GM18867 (cell line): ENCODE measurements at regions not wholly inside any gene's neighbourhood (a gene's known extent, or its start where the extent isn't known, plus 50 kb on each side); places are given as distances from the start of the nearest gene placed in this dataset.
A peak's percentile ranks its signal among the peaks of the same experiment; 100 is the strongest.
"Not testable (repeated sequence)": the region's sequence is repeated elsewhere in the genome, so short reads cannot be mapped to it uniquely, and the experiment has no call there.

ENCODE experiments used
- ATAC-seq: cut with Tn5 transposase; IDR thresholded peaks from one replicate; pipeline ENCODE4 v1.9.1; 2021; ENCODE audit warnings: mild to moderate bottlenecking, moderate library complexity; ENCODE audit not compliant: unreplicated experiment

GRCh38 chr4:131509521-131509920, 1639.6 kb upstream of the PCDH10 start:
- no peak for ATAC-seq

DNA sequence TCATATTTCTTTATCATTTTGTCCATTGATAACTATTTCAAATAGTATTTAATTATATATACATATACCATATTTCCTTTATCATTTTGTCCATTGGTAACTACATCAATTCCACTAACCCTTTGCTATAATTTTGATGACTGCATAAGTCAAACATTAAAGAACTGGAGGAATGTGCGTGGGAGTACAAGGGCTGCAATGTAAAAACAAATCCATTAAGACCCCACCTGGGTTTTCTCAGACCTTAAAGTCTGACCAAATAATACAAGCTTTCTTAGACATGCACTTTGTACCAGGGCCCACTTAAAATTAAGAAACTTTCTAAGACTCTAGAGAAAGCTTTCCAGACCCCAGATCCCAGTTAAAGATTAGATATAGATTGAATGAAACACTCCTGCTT, 1622.4 kb upstream of the PCDH10 start:
- ATAC-seq, result no peak

DNA sequence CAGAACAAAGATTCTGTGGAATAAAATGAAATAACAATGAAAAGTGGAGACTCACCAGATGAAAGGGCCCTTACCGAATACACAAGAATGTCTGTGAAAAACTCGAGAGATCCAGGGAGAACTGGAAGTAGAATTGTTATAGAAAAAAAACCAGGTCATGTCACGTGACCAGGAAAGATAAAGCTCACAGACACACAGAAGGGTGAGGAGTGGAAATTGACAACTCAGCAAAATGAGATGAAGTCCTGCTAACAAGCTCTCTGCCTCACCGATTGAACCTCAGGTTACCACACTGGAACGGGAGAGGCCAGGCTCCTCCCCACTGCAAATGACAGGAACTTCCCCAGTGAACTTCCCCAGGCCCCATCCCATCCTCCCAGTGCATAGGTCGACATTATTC, 1618.0 kb upstream of the PCDH10 start:
- ATAC-seq, result no peak

DNA sequence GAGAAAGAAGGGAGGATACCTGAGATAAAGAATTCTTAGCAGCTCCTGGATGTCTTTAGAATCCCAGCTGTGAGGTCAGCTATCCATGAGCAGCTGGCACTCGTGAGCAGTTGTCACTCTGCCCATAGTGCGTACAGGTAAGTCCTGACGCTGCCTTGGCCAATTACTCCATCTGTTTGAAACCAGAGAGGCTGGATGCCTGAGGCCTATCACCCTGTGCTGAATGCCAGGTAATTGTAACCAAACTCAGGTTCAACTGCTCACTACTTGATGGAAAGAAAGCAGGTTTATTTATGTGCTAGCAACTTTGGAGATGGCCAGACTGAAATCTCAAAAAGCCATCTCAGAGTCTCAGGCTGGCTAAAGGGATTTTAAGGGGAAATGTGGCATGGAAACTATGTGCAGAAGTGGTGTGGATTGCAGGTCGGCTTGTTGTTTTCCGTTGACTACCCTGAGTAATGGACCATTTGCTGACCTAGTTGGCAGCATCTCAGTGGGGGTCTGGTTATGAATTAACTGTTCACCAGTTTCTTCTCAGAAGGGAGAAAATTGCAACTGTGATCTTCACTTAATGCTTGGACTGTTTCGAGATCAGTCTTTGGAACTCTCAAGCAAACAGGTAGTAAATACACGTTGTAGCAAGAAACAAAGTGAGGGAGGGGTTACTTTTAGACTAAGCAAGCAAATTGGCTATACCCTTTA, 1614.0 kb upstream of the PCDH10 start:
- ATAC-seq, result no peak

DNA sequence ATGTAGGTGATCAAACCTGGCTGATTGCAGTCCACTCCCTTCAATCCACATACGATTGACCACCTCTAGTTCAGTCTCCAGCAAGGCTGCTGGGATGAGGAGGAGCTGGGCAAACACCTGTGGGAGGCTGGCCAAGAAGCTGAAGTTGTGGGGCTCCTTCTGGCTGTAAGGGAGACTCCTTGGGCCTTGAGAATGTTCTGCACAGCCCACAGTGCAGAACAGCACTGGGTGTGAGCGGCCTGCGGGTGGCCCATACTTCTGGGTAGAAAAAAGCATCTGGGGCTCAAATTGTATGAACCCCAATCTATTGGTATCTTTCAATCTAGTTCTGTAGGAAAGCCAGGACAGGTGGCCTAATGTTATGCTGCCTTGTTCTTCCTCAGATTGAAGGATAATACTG, 1608.8 kb upstream of the PCDH10 start:
- ATAC-seq, result no peak

GRCh38 chr4:131547506-131547981, 1601.5 kb upstream of the PCDH10 start:
- peak; percentile 58 for ATAC-seq

DNA sequence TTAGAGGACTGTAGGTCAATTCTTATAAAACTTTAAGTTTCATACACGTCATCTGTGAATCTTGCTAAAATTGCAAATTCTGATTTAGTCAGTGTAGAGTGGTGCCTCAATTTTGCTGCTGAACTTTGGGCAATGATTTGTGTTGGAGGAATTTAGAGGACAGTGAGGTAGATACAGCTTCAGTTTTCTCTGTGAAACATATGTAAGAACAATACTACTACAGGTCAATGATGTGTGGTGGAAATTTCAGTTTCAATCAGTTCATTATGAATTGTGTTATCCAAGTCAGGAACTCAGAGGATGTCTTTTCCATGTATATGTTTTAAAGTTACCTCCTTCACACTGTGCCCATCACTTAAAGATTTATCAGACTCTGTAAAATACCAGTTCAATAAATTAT, 1597.8 kb upstream of the PCDH10 start:
- ATAC-seq, result peak; percentile 34

DNA sequence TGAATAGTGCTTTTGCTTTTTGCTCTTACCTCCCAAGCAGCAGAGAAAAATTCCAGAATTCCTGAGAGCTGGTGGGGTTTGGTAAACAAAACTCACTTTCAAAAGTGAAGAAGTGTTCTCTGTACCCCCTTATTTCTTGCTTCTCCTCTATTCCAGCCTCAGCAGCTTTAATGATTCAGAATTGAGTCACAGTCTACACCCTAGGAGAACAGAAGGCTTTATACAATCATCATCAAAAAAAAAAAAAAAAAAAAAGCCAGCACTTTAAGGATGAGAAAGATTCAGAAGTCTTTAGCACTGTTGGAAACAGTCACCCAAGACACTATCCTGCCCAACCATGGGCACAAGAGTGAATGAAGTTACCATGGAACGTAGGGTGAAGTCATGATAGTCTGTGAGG, 1583.1 kb upstream of the PCDH10 start:
- no peak for ATAC-seq

- no peak for ATAC-seq
Observed at GRCh38 chr4:131584587-131584986, 1564.5 kb upstream of the PCDH10 start.

- ATAC-seq, result no peak
Observed at GRCh38 chr4:131595140-131595539, 1554.0 kb upstream of the PCDH10 start.

DNA sequence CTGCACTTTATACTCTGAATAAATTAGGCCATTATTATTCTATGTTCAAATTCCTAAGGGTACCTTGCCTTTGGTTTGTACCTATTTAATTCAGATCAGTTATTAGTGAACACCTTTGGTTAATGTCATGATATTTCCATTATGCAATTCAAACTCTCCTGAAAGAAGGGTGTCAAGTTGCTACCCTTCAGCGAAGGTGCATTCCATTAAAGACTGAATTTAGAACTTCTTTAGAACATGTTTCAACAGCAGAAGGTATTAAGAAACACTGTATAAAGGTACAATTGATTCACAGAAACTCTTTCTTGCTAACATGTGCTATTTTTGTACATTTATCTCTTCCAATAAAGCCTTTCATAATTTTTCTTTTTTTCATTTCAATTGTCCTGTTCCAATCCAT, 1545.4 kb upstream of the PCDH10 start:
- ATAC-seq, result no peak

DNA sequence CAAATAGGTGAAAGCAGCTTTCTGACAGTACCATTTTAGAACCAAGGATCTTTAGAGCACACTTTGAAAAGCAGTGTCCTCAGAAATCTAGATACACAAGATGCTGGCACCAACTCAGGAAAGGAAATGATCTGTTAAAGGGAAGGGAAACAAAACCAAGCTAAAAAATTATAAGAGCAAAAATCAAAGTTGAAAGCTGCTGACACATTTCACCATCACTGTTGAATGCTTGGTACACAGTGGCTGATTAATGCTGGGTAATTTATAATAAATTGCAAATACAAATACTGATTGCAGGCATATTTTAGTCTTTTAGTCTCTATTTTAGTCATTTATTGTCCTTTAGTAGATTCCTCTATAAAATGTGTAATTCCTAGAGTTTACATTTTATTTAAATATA, 1540.1 kb upstream of the PCDH10 start:
- no peak for ATAC-seq

- ATAC-seq, result not testable (repeated sequence)
Observed at GRCh38 chr4:131610517-131610916, 1538.6 kb upstream of the PCDH10 start.

DNA sequence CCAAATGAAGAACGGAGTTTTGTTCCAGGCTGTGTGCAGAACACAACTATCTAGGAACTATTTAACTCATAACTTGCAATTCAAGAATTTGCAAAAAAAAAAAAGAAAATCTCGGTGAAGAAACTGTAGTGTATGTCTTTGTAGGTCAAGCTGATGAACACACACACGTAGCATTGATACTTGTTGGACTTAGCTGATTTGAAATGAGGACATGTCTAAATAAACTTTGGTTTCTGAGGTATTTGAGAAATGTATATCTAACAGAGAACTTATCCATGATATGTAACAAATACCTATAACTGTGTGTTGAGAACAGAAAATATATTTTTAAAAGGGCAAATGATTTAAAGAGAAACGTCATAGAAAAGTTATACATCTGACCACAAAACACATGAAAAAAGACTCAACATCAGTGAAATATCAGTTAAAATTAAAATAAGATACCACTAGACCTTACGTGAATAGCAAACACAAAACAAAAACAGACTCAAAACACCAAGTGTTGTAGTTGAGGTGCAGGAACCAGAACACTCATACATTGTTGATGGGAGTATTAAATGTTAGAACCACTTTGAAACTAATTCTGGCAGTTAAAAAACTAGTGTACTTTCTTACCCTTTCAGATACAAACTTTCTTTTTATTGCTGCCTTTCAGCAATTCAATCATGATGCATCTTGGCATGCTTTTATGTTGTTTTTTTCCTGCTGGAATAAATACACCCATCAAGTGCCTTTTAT, 1535.8 kb upstream of the PCDH10 start:
- peak; percentile 49 for ATAC-seq

GRCh38 chr4:131613824-131614216, 1535.3 kb upstream of the PCDH10 start:
- ATAC-seq, result peak; percentile 76

DNA sequence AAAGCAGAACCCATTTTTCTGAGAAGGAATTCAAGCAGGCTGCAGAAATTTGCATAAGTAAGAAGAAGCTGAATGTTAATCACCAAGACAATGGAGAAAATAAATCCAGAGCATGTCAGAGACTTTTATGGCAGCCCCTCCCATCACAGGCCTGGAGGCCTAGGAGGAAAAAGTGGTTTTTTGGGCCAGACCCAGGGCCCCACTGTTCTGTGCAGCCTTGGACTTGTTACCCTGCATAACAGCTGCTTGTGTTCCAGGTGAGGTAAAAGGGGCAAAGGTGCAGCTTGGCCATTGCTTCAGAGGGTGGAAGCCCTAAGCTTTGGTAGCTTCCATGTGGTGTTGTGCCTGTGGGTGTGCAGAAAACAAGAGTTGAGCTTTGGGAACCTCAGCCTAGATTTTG, 1516.2 kb upstream of the PCDH10 start:
- ATAC-seq, result no peak

DNA sequence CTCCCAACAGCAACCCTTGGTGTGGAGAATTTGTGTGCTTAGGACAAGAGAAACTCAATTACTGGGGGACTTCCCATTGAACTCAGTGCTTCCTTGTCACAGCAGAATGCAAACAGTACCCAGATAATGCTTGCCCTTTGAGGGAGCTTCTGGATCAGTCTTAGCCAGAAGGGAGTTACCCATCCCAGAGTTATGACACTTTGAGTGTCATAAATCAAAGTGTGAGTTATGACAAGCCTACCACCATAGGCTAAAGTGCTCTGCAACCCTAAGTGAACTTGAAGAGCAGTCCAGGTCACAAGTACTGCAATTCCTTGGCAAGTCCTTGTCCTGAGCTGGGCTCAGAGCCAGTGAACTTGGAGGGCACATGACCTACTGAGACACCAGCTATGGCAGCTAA, 1513.9 kb upstream of the PCDH10 start:
- ATAC-seq, result no peak

GRCh38 chr4:131638781-131639180, 1510.3 kb upstream of the PCDH10 start:
- ATAC-seq, result no peak

DNA sequence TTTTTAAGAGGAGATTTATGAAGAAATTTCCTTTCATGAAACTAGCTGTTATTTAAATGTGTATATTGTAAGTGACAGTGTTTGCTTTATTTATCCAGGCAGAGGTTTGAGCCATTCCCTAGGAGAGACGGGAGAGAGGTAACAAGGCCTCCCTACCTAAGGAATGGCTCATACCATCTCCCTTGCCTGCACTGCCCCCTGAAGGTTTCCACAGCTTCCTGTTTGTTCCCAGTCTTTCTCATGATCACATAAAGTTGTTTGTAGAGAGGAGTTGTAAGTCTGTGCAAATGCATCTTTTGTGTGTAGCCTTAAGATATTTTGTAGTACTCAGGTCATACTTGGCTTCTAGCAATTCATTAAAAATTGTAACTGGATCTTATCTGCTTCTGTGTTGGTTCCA, 1504.5 kb upstream of the PCDH10 start:
- ATAC-seq, result no peak

DNA sequence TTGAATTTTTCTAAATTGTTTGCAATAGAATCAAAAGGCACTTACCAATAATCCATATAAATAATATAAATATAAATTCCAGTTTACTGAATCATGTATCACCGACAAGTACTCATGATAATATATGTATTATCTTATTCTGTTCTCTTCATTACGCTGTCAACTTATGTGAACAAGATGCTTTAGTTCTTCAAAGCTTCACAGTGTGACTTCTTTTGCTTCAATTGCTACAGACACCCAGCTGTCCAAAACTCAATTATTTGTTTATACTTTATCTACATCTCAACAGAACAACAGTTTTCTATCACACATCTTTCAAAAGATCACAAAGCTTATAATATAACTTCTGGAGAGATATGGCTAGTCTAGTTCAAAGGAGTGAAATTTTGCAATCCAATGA, 1499.9 kb upstream of the PCDH10 start:
- no peak for ATAC-seq

DNA sequence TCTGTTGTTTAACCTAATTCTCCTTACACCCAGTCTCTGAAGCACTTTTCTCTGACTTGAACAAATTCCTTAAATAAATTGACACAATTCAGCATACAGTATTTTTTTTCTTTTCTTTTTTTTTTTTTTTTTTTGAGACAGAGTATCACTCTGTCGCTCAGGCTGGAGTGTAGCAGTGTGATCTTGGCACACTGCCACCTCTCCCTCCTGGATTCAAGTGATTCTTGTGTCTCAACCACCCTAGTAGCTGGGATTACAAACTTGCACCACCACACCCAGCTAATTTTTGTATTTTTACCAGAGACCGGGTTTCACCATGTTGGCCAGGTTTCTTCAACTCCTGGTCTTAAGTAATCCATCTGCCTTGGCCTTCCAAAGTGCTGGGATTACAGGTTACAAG, 1498.1 kb upstream of the PCDH10 start:
- ATAC-seq, result no peak

DNA sequence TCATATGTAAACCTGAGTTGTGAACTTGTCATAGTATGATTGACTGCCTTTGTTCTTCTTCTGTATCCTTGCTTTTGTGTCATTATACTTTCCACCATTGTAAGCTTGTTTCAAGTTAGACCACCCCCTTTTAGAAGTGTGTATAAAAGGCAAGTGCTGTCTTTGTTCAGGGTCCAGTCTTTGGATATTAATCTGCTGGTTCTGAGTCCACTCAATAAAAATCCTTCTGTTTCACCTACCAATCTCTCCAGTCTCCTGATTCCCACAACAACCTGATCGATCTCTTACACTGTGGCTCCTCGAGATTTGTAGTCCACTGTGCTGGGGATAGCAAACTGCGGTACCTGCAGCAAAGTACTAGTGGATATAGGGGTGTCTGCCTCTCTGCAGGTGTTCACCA, 1465.8 kb upstream of the PCDH10 start:
- not testable (repeated sequence) for ATAC-seq
